AG10803 (cell line): ENCODE measurements at regions not wholly inside any gene's neighbourhood (a gene's known extent, or its start where the extent isn't known, plus 50 kb on each side); places are given as distances from the start of the nearest gene placed in this dataset.

Experiments used
- DNase-seq: peaks from one replicate; pipeline ENCODE4 v3.0.0; 2010; ENCODE audit warnings: low read depth
- H3K4me3 ChIP-seq: 2 replicates; pipeline ENCODE4 v1.5.1; 2011; ENCODE audit warnings: mild to moderate bottlenecking, low read length, control low read depth
- CTCF ChIP-seq: conservative IDR thresholded peaks from 2 replicates; pipeline ENCODE4 v1.5.1; 2011; ENCODE audit warnings: mild to moderate bottlenecking, low read length, control low read depth, inconsistent platforms

GRCh38 chr9:105069285-105069684 is 141.3 kb upstream of the ABCA1 start:
- no peak overlapping the region for H3K4me3 ChIP-seq
- TF ChIP-seq CTCF = no peak
- no peak for DNase-seq

GRCh38 chr9:105069696-105070095 is 141.7 kb upstream of the ABCA1 start:
- no peak overlapping the region for H3K4me3 ChIP-seq
- TF ChIP-seq CTCF = no peak
- DNase-seq = no peak

GRCh38 chr9:105070176-105070575 is 142.2 kb upstream of the ABCA1 start:
- no peak overlapping the region for H3K4me3 ChIP-seq
- no peak for TF ChIP-seq CTCF
- DNase-seq = no peak

- no peak for TF ChIP-seq CTCF
- DNase-seq = no peak
- no peak overlapping the region for H3K4me3 ChIP-seq
These were observed 144.5 kb upstream of the ABCA1 start for GRCh38 chr9:105072476-105072875.

GRCh38 chr9:105073147-105073546 is 145.2 kb upstream of the ABCA1 start:
- H3K4me3 ChIP-seq = no peak overlapping the region
- no peak for DNase-seq
- TF ChIP-seq CTCF = no peak

- no peak for DNase-seq
- H3K4me3 ChIP-seq = no peak overlapping the region
- no peak for TF ChIP-seq CTCF
These were observed 146.5 kb upstream of the ABCA1 start for GRCh38 chr9:105074491-105074890.

- TF ChIP-seq CTCF = no peak
- no peak overlapping the region for H3K4me3 ChIP-seq
- no peak for DNase-seq
These were observed 148.8 kb upstream of the ABCA1 start for GRCh38 chr9:105076729-105077128.
